Gastroesophageal sphincter (tissue), 3 donors: ENCODE measurements at regions not wholly inside any gene's neighbourhood (a gene's known extent, or its start where the extent isn't known, plus 50 kb on each side); places are given as distances from the start of the nearest gene placed in this dataset.

ENCODE experiments used
- EP300 ChIP-seq: sonication (generic); formaldehyde crosslinking; IDR thresholded peaks from one replicate; pipeline ENCODE4 v1.6.1; 2017; ENCODE audit warnings: antibody characterized with exemption, mild to moderate bottlenecking
- POLR2AphosphoS5 ChIP-seq: sonication (generic); formaldehyde crosslinking; IDR thresholded peaks from one replicate; pipeline ENCODE4 v1.6.1; 2017; ENCODE audit warnings: antibody characterized with exemption
- TF ChIP-seq, protein P1 (sequence below), 4 experiments: fragments of 200-600 bp in 2 of 4; fragments of 450-650 bp in 2 of 4; sonication (generic) in 1 of 4; IDR thresholded peaks; one replicate each; pipeline ENCODE4 v1.5.1; 2017 to 2019; ENCODE audit warnings: antibody characterized with exemption in 4 of 4, mild to moderate bottlenecking in 2 of 4, moderate library complexity in 2 of 4

DNA sequence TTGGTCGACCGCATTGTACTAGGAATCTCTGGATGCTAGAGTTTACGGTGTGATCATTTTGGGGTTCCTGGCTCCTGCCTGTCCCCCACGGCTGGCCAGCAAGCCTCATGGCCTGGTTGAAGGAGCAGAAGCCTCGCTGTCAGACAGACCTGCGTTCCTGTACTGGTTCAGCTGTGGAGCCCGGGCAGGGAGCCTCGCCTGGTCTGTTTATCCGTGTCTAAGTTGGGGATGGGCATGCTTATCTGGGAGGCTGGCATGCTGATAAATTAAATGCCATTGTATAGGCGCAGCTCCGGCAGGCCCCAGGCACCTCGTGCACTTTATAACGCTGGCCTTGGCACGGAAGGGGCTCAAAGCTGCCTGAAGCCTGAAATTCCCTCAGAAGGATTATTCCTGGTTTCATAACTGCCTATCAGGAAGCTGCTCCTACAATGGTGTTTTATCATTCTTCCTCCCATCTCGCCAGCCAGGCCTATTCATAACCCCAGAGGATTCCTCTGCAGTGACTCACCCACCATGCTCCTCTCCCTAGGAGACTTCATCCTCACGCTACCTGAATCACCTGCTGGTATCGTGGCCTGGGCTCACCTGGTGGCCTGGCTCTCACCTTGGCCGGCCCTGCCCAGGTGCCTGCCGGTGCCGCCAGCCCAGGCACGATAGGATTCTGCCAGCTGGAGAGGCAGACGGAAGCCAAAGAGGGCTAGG, 110.9 kb downstream of the ASB7 start:
- TF ChIP-seq POLR2AphosphoS5 (no peak), EP300 (no peak)
- TF ChIP-seq, protein P1, sequence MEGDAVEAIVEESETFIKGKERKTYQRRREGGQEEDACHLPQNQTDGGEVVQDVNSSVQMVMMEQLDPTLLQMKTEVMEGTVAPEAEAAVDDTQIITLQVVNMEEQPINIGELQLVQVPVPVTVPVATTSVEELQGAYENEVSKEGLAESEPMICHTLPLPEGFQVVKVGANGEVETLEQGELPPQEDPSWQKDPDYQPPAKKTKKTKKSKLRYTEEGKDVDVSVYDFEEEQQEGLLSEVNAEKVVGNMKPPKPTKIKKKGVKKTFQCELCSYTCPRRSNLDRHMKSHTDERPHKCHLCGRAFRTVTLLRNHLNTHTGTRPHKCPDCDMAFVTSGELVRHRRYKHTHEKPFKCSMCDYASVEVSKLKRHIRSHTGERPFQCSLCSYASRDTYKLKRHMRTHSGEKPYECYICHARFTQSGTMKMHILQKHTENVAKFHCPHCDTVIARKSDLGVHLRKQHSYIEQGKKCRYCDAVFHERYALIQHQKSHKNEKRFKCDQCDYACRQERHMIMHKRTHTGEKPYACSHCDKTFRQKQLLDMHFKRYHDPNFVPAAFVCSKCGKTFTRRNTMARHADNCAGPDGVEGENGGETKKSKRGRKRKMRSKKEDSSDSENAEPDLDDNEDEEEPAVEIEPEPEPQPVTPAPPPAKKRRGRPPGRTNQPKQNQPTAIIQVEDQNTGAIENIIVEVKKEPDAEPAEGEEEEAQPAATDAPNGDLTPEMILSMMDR (IDR thresholded peaks at IDR 0.05): no peak
